ENCODE measurements at regions not wholly inside any gene's neighbourhood (a gene's known extent, or its start where the extent isn't known, plus 50 kb on each side); places are given as distances from the start of the nearest gene placed in this dataset.

DNA sequence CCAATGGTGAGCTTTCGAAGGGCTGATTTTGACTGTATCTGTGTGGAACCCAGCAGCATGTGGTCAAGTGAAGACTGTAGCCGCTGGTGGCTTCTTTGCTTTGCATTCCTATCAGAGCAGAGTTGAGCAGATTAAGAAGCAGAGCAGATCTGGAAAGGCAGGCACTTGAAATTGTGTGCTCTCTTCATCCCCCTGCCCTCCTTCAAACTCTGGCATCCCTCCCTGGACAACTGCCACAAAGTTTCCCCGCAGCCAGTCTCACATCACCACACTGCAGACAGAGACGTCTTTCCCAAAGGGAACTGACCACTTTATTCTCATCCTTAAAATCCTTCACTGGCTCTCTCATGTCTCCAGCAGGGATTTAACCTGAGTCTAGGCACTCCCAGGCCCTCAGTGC, 237.1 kb upstream of the DYNLRB2 start:
- Histone ChIP-seq H3K79me2 (ENCODE audit: insufficient read depth, low read length) (no peaks in the 10 kb centered on the region), H2AFZ (ENCODE audit: low read length) (no peak overlapping the region), H3K4me3 (ENCODE audit: low read length, poor library complexity, severe bottlenecking) (no peak overlapping the region), H4K20me1 (ENCODE audit: insufficient read depth, low read length, poor library complexity, severe bottlenecking) (no peaks in the 10 kb centered on the region), H3K27me3 (ENCODE audit: insufficient read depth, low read length, poor library complexity, severe bottlenecking) (no peaks in the 10 kb centered on the region), H3F3A (ENCODE audit: low read depth) (no peaks in the 10 kb centered on the region), H3K9ac (ENCODE audit: low read depth, low read length, poor library complexity, severe bottlenecking) (no peak overlapping the region), H3K4me2 (ENCODE audit: low read depth, low read length, poor library complexity, severe bottlenecking) (no peak overlapping the region), H3K9me3 (ENCODE audit: insufficient read depth, low read depth, low read length) (no peaks in the 10 kb centered on the region), H3K36me3 (ENCODE audit: insufficient read depth, low read length) (no peaks in the 10 kb centered on the region), H3K4me1 (ENCODE audit: insufficient read depth, low read length, poor library complexity, severe bottlenecking) (no peaks in the 10 kb centered on the region), H3K9me2 (replicated peaks; ENCODE audit: low read depth, low read length) (no peaks in the 10 kb centered on the region)
- TF ChIP-seq, protein P1, sequence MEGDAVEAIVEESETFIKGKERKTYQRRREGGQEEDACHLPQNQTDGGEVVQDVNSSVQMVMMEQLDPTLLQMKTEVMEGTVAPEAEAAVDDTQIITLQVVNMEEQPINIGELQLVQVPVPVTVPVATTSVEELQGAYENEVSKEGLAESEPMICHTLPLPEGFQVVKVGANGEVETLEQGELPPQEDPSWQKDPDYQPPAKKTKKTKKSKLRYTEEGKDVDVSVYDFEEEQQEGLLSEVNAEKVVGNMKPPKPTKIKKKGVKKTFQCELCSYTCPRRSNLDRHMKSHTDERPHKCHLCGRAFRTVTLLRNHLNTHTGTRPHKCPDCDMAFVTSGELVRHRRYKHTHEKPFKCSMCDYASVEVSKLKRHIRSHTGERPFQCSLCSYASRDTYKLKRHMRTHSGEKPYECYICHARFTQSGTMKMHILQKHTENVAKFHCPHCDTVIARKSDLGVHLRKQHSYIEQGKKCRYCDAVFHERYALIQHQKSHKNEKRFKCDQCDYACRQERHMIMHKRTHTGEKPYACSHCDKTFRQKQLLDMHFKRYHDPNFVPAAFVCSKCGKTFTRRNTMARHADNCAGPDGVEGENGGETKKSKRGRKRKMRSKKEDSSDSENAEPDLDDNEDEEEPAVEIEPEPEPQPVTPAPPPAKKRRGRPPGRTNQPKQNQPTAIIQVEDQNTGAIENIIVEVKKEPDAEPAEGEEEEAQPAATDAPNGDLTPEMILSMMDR (conservative IDR thresholded peaks at IDR 0.05; ENCODE audit: low read length) = no peak
- no peak for TF ChIP-seq EZH2phosphoT487 (IDR thresholded peaks at IDR 0.05; ENCODE audit: borderline replicate concordance)

GRCh38 chr16:80300876-80301275, 239.9 kb upstream of the DYNLRB2 start:
- TF ChIP-seq, protein P1 (conservative IDR thresholded peaks at IDR 0.05; ENCODE audit: low read length) = no peak
- Histone ChIP-seq H3F3A (ENCODE audit: low read depth) (no peaks in the 10 kb centered on the region), H3K36me3 (ENCODE audit: insufficient read depth, low read length) (no peaks in the 10 kb centered on the region), H3K4me2 (ENCODE audit: low read depth, low read length, poor library complexity, severe bottlenecking) (no peak overlapping the region), H3K9ac (ENCODE audit: low read depth, low read length, poor library complexity, severe bottlenecking) (no peak overlapping the region), H3K9me3 (ENCODE audit: insufficient read depth, low read depth, low read length) (no peaks in the 10 kb centered on the region), H3K79me2 (ENCODE audit: insufficient read depth, low read length) (no peaks in the 10 kb centered on the region), H2AFZ (ENCODE audit: low read length) (no peak overlapping the region), H3K9me2 (replicated peaks; ENCODE audit: low read depth, low read length) (no peaks in the 10 kb centered on the region), H3K4me3 (ENCODE audit: low read length, poor library complexity, severe bottlenecking) (no peak overlapping the region), H3K4me1 (ENCODE audit: insufficient read depth, low read length, poor library complexity, severe bottlenecking) (no peaks in the 10 kb centered on the region), H3K27me3 (ENCODE audit: insufficient read depth, low read length, poor library complexity, severe bottlenecking) (no peaks in the 10 kb centered on the region), H4K20me1 (ENCODE audit: insufficient read depth, low read length, poor library complexity, severe bottlenecking) (no peaks in the 10 kb centered on the region)

DNA sequence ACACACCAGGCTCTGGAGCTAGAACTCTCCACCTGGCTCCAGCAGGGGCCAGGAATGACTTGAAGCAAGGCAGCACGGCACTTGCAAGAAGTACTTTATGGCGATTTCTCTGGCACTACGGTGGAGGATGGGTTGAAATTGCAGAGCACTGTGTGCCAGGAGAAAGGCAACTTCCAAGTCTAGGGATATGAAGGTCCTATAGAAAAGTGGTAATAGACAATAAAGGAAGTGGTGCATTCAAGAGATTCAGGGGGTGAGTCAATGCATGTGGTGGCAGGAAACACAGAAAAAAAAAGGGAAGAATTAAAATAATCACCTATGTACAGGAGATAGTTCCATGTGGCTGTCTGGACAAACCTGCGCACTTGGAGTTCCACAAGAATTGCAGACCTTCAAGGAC, 240.3 kb upstream of the DYNLRB2 start:
- TF ChIP-seq, protein P1 (conservative IDR thresholded peaks at IDR 0.05; ENCODE audit: low read length) = no peak
- TF ChIP-seq EZH2phosphoT487 (IDR thresholded peaks at IDR 0.05; ENCODE audit: borderline replicate concordance) = no peak
- Histone ChIP-seq H3K4me1 (ENCODE audit: insufficient read depth, low read length, poor library complexity, severe bottlenecking) (no peaks in the 10 kb centered on the region), H3K36me3 (ENCODE audit: insufficient read depth, low read length) (no peaks in the 10 kb centered on the region), H4K20me1 (ENCODE audit: insufficient read depth, low read length, poor library complexity, severe bottlenecking) (no peaks in the 10 kb centered on the region), H3K4me3 (ENCODE audit: low read length, poor library complexity, severe bottlenecking) (no peak overlapping the region), H3K27me3 (ENCODE audit: insufficient read depth, low read length, poor library complexity, severe bottlenecking) (no peaks in the 10 kb centered on the region), H3K9ac (ENCODE audit: low read depth, low read length, poor library complexity, severe bottlenecking) (no peak overlapping the region), H3K9me3 (ENCODE audit: insufficient read depth, low read depth, low read length) (no peaks in the 10 kb centered on the region), H3K9me2 (replicated peaks; ENCODE audit: low read depth, low read length) (no peaks in the 10 kb centered on the region), H2AFZ (ENCODE audit: low read length) (no peak overlapping the region), H3F3A (ENCODE audit: low read depth) (no peaks in the 10 kb centered on the region), H3K79me2 (ENCODE audit: insufficient read depth, low read length) (no peaks in the 10 kb centered on the region), H3K4me2 (ENCODE audit: low read depth, low read length, poor library complexity, severe bottlenecking) (no peak overlapping the region)
